Endothelial cell of umbilical vein (primary cell): ENCODE measurements at regions not wholly inside any gene's neighbourhood (a gene's known extent, or its start where the extent isn't known, plus 50 kb on each side); places are given as distances from the start of the nearest gene placed in this dataset.

Experiments
- EZH2 ChIP-seq: IDR thresholded peaks from 2 replicates; pipeline ENCODE4 v1.6.1; 2012; ENCODE audit warnings: borderline replicate concordance, low read depth, mild to moderate bottlenecking, moderate library complexity, low read length, inconsistent platforms; ENCODE audit not compliant: severe bottlenecking
- FOS ChIP-seq: IDR thresholded peaks from 2 replicates; pipeline ENCODE4 v1.6.1; 2011; ENCODE audit warnings: mild to moderate bottlenecking, low read length, moderate library complexity, borderline replicate concordance; ENCODE audit not compliant: insufficient read depth
- POLR2A ChIP-seq: IDR thresholded peaks from 2 replicates; pipeline ENCODE4 v1.6.1; 2012; ENCODE audit warnings: low read depth, mild to moderate bottlenecking, control low read depth, low read length
- POLR2AphosphoS5 ChIP-seq: IDR thresholded peaks from 2 replicates; pipeline ENCODE4 v1.6.1; 2012; ENCODE audit warnings: low read depth, mild to moderate bottlenecking, control low read depth, low read length, moderate library complexity; ENCODE audit not compliant: insufficient read depth
- TF ChIP-seq, protein P1 (sequence below): IDR thresholded peaks from 2 replicates; pipeline ENCODE4 v1.6.1; 2011; ENCODE audit not compliant: insufficient read depth, insufficient read length
- TF ChIP-seq, protein P2 (sequence below), 2 donors: IDR thresholded peaks; 1 replicate in 1 of 2; 2 replicates in 1 of 2; pipeline ENCODE4 v1.5.1; 2011; ENCODE audit warnings: low read length in 2 of 2, mild to moderate bottlenecking in 2 of 2, moderate library complexity in 2 of 2, control low read depth in 1 of 2, inconsistent platforms in 1 of 2, low read depth in 1 of 2; ENCODE audit not compliant: insufficient read depth in 1 of 2; ENCODE audit errors: extremely low read depth in 1 of 2

DNA sequence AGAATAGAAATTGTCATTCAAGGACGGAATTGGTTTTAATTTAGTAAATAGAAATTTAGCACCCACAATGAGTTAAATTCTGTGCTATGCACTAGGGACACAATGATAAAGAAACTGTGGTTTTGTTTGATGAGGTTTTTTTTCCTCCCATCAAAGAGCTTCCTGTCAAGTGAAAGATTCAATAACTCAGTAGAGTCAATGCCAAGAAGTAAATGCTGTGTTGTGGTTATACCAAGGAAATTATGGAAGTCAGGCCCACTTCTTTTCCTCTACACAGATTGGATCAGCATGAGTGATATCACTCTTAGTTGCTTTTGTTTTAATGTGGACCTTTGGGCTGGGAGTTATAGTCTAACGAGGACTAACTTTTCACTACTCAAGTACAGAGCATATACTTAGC is 1269.6 kb upstream of the ADGRL2 start:
- TF ChIP-seq, protein P1, sequence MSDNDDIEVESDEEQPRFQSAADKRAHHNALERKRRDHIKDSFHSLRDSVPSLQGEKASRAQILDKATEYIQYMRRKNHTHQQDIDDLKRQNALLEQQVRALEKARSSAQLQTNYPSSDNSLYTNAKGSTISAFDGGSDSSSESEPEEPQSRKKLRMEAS: no peak
- no peak for TF ChIP-seq POLR2AphosphoS5
- TF ChIP-seq, protein P2, sequence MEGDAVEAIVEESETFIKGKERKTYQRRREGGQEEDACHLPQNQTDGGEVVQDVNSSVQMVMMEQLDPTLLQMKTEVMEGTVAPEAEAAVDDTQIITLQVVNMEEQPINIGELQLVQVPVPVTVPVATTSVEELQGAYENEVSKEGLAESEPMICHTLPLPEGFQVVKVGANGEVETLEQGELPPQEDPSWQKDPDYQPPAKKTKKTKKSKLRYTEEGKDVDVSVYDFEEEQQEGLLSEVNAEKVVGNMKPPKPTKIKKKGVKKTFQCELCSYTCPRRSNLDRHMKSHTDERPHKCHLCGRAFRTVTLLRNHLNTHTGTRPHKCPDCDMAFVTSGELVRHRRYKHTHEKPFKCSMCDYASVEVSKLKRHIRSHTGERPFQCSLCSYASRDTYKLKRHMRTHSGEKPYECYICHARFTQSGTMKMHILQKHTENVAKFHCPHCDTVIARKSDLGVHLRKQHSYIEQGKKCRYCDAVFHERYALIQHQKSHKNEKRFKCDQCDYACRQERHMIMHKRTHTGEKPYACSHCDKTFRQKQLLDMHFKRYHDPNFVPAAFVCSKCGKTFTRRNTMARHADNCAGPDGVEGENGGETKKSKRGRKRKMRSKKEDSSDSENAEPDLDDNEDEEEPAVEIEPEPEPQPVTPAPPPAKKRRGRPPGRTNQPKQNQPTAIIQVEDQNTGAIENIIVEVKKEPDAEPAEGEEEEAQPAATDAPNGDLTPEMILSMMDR (IDR thresholded peaks at IDR 0.05; ENCODE audit: extremely low read depth in 1 of 2, insufficient read depth in 1 of 2, low read depth in 1 of 2, low read length in 2 of 2): no peak
- no peak for TF ChIP-seq EZH2
- no peak for TF ChIP-seq POLR2A
- TF ChIP-seq FOS: no peak
